HCT116 (cell line): ENCODE measurements at regions not wholly inside any gene's neighbourhood (a gene's known extent, or its start where the extent isn't known, plus 50 kb on each side); places are given as distances from the start of the nearest gene placed in this dataset.

ENCODE experiments used
- ATAC-seq: fragments of 200-7000 bp; cut with Tn5 transposase; 2 replicates; pipeline ENCODE4 v1.9.1; 2020; ENCODE audit warnings: mild to moderate bottlenecking, moderate library complexity
- BruUV-seq: library from RNA; stranded (reverse); fragments of 400-500 nt; replicated peaks from 2 replicates; lab custom pipeline; 2021; lab: Mats Ljungman, UMichigan
- CTCF ChIA-PET: fragments of 300-600 bp; sonication (Branson Sonifier 250); formaldehyde crosslinking; loops from one replicate; lab custom pipeline; 2021; ENCODE audit warnings: antibody characterized with exemption; lab: Charles Lee
- POLR2A ChIA-PET: fragments of 300-600, 350-600 bp; sonication (Branson Sonifier 250); formaldehyde crosslinking; loops from one replicate; lab custom pipeline; 2021; ENCODE audit warnings: antibody characterized with exemption; lab: Charles Lee
- RAD21 ChIA-PET, 2 experiments: fragments of 300-600 bp; sonication (Branson Sonifier 250); formaldehyde crosslinking; loops; one replicate each; lab custom pipeline; 2023; ENCODE audit warnings: low total read pairs in 2 of 2; ENCODE audit not compliant: uncharacterized antibody in 2 of 2, unreplicated experiment in 2 of 2, low non-redundant PET in 1 of 2; lab: Charles Lee
- DNase-seq: peaks from one replicate; pipeline ENCODE4 v3.0.0-alpha.2; 2010; ENCODE audit warnings: low read depth, low spot score
- H2AFZ ChIP-seq: fragments of 200-600 bp; shearing (Covaris generic), sonication (generic); 2 replicates; pipeline ENCODE4 v1.6.1; 2017; ENCODE audit warnings: low read depth, mixed run types, mixed read lengths, antibody characterized with exemption, low read length; ENCODE audit not compliant: poor library complexity, severe bottlenecking
- H3K27ac ChIP-seq: 2 replicates; pipeline ENCODE4 v1.5.1; 2012; ENCODE audit warnings: low read depth, low read length
- H3K27me3 ChIP-seq: fragments of 200-600 bp; sonication (generic); 2 replicates; pipeline ENCODE4 v1.6.1; 2016; ENCODE audit warnings: mixed run types, low read length, mixed read lengths; ENCODE audit not compliant: insufficient read depth
- H3K36me3 ChIP-seq, 2 experiments: fragments of 200-500 bp in 1 of 2; fragments of 200-600 bp in 1 of 2; sonication (Bioruptor generic) in 1 of 2; sonication (generic) in 1 of 2; 2 replicates each; pipeline versions ENCODE4 v1.5.1 to v1.6.1; 2014 to 2016; ENCODE audit warnings: low read length in 2 of 2, inconsistent platforms in 1 of 2, mixed read lengths in 1 of 2, mixed run types in 1 of 2; ENCODE audit not compliant: insufficient read depth in 2 of 2, control insufficient read depth in 1 of 2
- H3K4me1 ChIP-seq, 2 experiments: fragments of 200-600 bp in 1 of 2; sonication (generic) in 1 of 2; 2 replicates each; pipeline versions ENCODE4 v1.5.1 to v1.6.1; 2012 to 2017; ENCODE audit warnings: low read length in 2 of 2, inconsistent platforms in 1 of 2, mild to moderate bottlenecking in 1 of 2, mixed read lengths in 1 of 2, mixed run types in 1 of 2, moderate library complexity in 1 of 2; ENCODE audit not compliant: insufficient read depth in 2 of 2, control insufficient read depth in 1 of 2
- H3K4me2 ChIP-seq: fragments of 200-600 bp; sonication (generic); 2 replicates; pipeline ENCODE4 v1.6.1; 2017; ENCODE audit warnings: mixed run types, low read length, mixed read lengths
- H3K4me3 ChIP-seq, 2 experiments: fragments of 200-600 bp in 1 of 2; sonication (generic) in 1 of 2; replicated peaks in 1 of 2; 2 replicates each; pipeline ENCODE4 v1.5.1; 2011 to 2016; ENCODE audit warnings: low read length in 2 of 2, control low read depth in 1 of 2, low read depth in 1 of 2, mild to moderate bottlenecking in 1 of 2, mixed read lengths in 1 of 2, mixed run types in 1 of 2
- H3K79me2 ChIP-seq: fragments of 200-600 bp; sonication (generic); 2 replicates; pipeline ENCODE4 v1.6.1; 2017; ENCODE audit warnings: mild to moderate bottlenecking, mixed run types, low read length, moderate library complexity, mixed read lengths; ENCODE audit not compliant: insufficient read depth
- H3K9ac ChIP-seq: fragments of 200-600 bp; sonication (generic); 2 replicates; pipeline ENCODE4 v1.6.1; 2016; ENCODE audit warnings: low read length, mixed read lengths
- H3K9me2 ChIP-seq: fragments of 200-600 bp; sonication (generic), shearing (Covaris generic); 2 replicates; pipeline ENCODE4 v1.6.1; 2017; ENCODE audit warnings: mixed run types, mild to moderate bottlenecking, moderate library complexity; ENCODE audit not compliant: insufficient read depth
- H3K9me3 ChIP-seq, 2 experiments: fragments of 200-500 bp in 1 of 2; fragments of 200-600 bp in 1 of 2; sonication (Bioruptor generic) in 1 of 2; sonication (generic) in 1 of 2; 2 replicates each; pipeline ENCODE4 v1.6.1; 2014 to 2017; ENCODE audit warnings: low read length in 2 of 2, mixed read lengths in 2 of 2, inconsistent platforms in 1 of 2, low read depth in 1 of 2, mild to moderate bottlenecking in 1 of 2, mixed run types in 1 of 2, moderate library complexity in 1 of 2; ENCODE audit not compliant: control insufficient read depth in 1 of 2, insufficient read depth in 1 of 2
- H4K20me1 ChIP-seq: fragments of 200-600 bp; sonication (generic), shearing (Covaris generic); 2 replicates; pipeline ENCODE4 v1.6.1; 2017; ENCODE audit warnings: mixed run types, mild to moderate bottlenecking, moderate library complexity; ENCODE audit not compliant: insufficient read depth
- EGR1 ChIP-seq: IDR thresholded peaks from 2 replicates; pipeline ENCODE4 v1.6.1; 2012; ENCODE audit warnings: low read depth
- MAX ChIP-seq: IDR thresholded peaks from 2 replicates; pipeline ENCODE4 v1.6.1; 2012
- POLR2AphosphoS5 ChIP-seq: IDR thresholded peaks from 2 replicates; pipeline ENCODE4 v1.6.1; 2011; ENCODE audit warnings: mild to moderate bottlenecking, low read depth, low read length, moderate library complexity
- SIN3A ChIP-seq: IDR thresholded peaks from 2 replicates; pipeline ENCODE4 v1.6.1; 2012; ENCODE audit warnings: low read depth
- SRF ChIP-seq: IDR thresholded peaks from 2 replicates; pipeline ENCODE4 v1.6.1; 2012; ENCODE audit warnings: low read depth
- YY1 ChIP-seq: IDR thresholded peaks from 2 replicates; pipeline ENCODE4 v1.6.1; 2011; ENCODE audit warnings: low read length, low read depth, moderate library complexity, mild to moderate bottlenecking; ENCODE audit not compliant: insufficient replicate concordance; ENCODE audit errors: extremely low read depth
- intact Hi-C: fragments of 100-400 bp; cut with micrococcal nuclease; formaldehyde crosslinking; loops from 2 replicates; pipeline ENCODE4 v1.10.0; 2022

- no TSS peak for BruUV-seq
- TF ChIP-seq EGR1 (no peak), YY1 (no peak), SRF (no peak), SIN3A (no peak), POLR2AphosphoS5 (no peak), MAX (no peak)
- H3K4me3 ChIP-seq: no peak overlapping the region
- H3K27me3 ChIP-seq: no peaks in the 10 kb centered on the region
- H3K9me2 ChIP-seq: no peaks in the 10 kb centered on the region
- H3K9me3 ChIP-seq: no peaks in the 10 kb centered on the region
- no peaks in the 10 kb centered on the region for H3K4me1 ChIP-seq
- DNase-seq: no peak
- RAD21 ChIA-PET: no interaction called here
- no peak overlapping the region for H3K9ac ChIP-seq
- H2AFZ ChIP-seq: no peak overlapping the region
- ATAC-seq: no peak
- CTCF ChIA-PET: no interaction called here
- no peaks in the 10 kb centered on the region for H4K20me1 ChIP-seq
- intact Hi-C loops: no loop called here
- no peak overlapping the region for H3K4me2 ChIP-seq
- no peaks in the 10 kb centered on the region for H3K36me3 ChIP-seq
- H3K79me2 ChIP-seq: no peaks in the 10 kb centered on the region
- POLR2A ChIA-PET: no interaction called here
- no peak overlapping the region for H3K27ac ChIP-seq
Measured at GRCh38 chr2:173831312-173832229, 133.6 kb downstream of the SP3 start.

GRCh38 chr2:173834141-173834540 lies 131.0 kb downstream of the SP3 start:
- Histone ChIP-seq H3K79me2 (no peaks in the 10 kb centered on the region), H2AFZ (no peak overlapping the region)
- TF ChIP-seq POLR2AphosphoS5: no peak
- TF ChIP-seq, all 23 proteins: peak for 0
- ChIA-PET RAD21 (no interaction called here), POLR2A (no interaction called here), CTCF (no interaction called here)
- Histone ChIP-seq H3K9ac (no peak overlapping the region), H3K9me3 (no peaks in the 10 kb centered on the region), H3K4me1 (no peaks in the 10 kb centered on the region), H3K27me3 (no peaks in the 10 kb centered on the region), H3K4me2 (no peak overlapping the region), H3K36me3 (no peaks in the 10 kb centered on the region), H4K20me1 (no peaks in the 10 kb centered on the region), H3K27ac (no peak overlapping the region), H3K9me2 (no peaks in the 10 kb centered on the region), H3K4me3 (no peak overlapping the region)
- no peak for DNase-seq
- BruUV-seq: no TSS peak
- ATAC-seq: no peak
- intact Hi-C loops: no loop called here
